ENCODE measurements at regions not wholly inside any gene's neighbourhood (a gene's known extent, or its start where the extent isn't known, plus 50 kb on each side); places are given as distances from the start of the nearest gene placed in this dataset.

DNA sequence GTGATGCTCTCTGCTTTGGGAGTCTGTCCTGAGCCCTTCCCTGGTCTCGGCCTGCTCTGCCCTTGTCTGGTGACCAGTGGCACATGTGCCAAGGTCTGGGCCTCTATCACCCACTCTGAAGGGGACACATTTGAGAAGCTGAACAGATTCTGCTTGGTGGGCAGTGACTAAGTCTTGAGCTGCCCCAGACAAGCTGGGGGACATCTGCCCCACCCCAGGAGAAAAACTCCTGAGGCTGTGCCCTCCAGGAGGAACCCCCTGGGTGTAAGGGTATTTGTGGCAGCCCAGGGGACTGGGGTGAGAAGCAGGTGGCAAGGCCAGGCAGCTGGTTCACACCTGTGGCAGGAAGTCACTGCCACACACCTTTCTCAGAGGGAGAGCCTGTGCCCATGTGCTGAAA, 342.1 kb downstream of the DYSF start (continued):
- TF ChIP-seq RELA (IDR thresholded peaks at IDR 0.05; ENCODE audit: borderline replicate concordance, partially characterized antibody): no peak
- TF ChIP-seq CTCF (IDR thresholded peaks at IDR 0.05 in 2 of 3, conservative IDR thresholded peaks at IDR 0.05 in 1 of 3; ENCODE audit: control insufficient read depth in 2 of 3, extremely low read depth in 1 of 3, insufficient read depth in 1 of 3, low read depth in 3 of 3, low read length in 3 of 3): no peak
- no peak for TF ChIP-seq REST (IDR thresholded peaks at IDR 0.05; ENCODE audit: low read depth, low read length)
- TF ChIP-seq POLR2A (IDR thresholded peaks at IDR 0.05; ENCODE audit: low read depth, low read length): no peak
- TF ChIP-seq, protein P1, sequence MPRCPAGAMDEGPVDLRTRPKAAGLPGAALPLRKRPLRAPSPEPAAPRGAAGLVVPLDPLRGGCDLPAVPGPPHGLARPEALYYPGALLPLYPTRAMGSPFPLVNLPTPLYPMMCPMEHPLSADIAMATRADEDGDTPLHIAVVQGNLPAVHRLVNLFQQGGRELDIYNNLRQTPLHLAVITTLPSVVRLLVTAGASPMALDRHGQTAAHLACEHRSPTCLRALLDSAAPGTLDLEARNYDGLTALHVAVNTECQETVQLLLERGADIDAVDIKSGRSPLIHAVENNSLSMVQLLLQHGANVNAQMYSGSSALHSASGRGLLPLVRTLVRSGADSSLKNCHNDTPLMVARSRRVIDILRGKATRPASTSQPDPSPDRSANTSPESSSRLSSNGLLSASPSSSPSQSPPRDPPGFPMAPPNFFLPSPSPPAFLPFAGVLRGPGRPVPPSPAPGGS (IDR thresholded peaks at IDR 0.05; ENCODE audit: borderline replicate concordance, insufficient read depth, low read depth, low read length, poor library complexity, severe bottlenecking): no peak
- TF ChIP-seq, protein P2, sequence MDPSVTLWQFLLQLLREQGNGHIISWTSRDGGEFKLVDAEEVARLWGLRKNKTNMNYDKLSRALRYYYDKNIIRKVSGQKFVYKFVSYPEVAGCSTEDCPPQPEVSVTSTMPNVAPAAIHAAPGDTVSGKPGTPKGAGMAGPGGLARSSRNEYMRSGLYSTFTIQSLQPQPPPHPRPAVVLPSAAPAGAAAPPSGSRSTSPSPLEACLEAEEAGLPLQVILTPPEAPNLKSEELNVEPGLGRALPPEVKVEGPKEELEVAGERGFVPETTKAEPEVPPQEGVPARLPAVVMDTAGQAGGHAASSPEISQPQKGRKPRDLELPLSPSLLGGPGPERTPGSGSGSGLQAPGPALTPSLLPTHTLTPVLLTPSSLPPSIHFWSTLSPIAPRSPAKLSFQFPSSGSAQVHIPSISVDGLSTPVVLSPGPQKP (IDR thresholded peaks at IDR 0.05; ENCODE audit: low read depth, low read length): no peak
- TF ChIP-seq, protein P3, sequence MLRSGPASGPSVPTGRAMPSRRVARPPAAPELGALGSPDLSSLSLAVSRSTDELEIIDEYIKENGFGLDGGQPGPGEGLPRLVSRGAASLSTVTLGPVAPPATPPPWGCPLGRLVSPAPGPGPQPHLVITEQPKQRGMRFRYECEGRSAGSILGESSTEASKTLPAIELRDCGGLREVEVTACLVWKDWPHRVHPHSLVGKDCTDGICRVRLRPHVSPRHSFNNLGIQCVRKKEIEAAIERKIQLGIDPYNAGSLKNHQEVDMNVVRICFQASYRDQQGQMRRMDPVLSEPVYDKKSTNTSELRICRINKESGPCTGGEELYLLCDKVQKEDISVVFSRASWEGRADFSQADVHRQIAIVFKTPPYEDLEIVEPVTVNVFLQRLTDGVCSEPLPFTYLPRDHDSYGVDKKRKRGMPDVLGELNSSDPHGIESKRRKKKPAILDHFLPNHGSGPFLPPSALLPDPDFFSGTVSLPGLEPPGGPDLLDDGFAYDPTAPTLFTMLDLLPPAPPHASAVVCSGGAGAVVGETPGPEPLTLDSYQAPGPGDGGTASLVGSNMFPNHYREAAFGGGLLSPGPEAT (IDR thresholded peaks at IDR 0.05; ENCODE audit: low read depth): no peak
- no peak for TF ChIP-seq CREB1 (IDR thresholded peaks at IDR 0.05; ENCODE audit: low read depth)
- TF ChIP-seq, protein P4, sequence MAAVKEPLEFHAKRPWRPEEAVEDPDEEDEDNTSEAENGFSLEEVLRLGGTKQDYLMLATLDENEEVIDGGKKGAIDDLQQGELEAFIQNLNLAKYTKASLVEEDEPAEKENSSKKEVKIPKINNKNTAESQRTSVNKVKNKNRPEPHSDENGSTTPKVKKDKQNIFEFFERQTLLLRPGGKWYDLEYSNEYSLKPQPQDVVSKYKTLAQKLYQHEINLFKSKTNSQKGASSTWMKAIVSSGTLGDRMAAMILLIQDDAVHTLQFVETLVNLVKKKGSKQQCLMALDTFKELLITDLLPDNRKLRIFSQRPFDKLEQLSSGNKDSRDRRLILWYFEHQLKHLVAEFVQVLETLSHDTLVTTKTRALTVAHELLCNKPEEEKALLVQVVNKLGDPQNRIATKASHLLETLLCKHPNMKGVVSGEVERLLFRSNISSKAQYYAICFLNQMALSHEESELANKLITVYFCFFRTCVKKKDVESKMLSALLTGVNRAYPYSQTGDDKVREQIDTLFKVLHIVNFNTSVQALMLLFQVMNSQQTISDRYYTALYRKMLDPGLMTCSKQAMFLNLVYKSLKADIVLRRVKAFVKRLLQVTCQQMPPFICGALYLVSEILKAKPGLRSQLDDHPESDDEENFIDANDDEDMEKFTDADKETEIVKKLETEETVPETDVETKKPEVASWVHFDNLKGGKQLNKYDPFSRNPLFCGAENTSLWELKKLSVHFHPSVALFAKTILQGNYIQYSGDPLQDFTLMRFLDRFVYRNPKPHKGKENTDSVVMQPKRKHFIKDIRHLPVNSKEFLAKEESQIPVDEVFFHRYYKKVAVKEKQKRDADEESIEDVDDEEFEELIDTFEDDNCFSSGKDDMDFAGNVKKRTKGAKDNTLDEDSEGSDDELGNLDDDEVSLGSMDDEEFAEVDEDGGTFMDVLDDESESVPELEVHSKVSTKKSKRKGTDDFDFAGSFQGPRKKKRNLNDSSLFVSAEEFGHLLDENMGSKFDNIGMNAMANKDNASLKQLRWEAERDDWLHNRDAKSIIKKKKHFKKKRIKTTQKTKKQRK (IDR thresholded peaks at IDR 0.05; ENCODE audit: low read depth, low read length): no peak

Data from GM12878 (cell line).